A673 (cell line): ENCODE measurements at regions not wholly inside any gene's neighbourhood (a gene's known extent, or its start where the extent isn't known, plus 50 kb on each side); places are given as distances from the start of the nearest gene placed in this dataset.

Source experiments
- BruUV-seq: library from RNA; stranded (reverse); fragments of 400-500 nt; replicated peaks from 2 replicates; lab custom pipeline; 2021; lab: Mats Ljungman, UMichigan
- CTCF ChIA-PET: fragments of 300-600 bp; sonication (Branson Sonifier 250); formaldehyde crosslinking; loops from one replicate; lab custom pipeline; 2022; ENCODE audit warnings: antibody characterized with exemption; lab: Charles Lee
- POLR2A ChIA-PET: fragments of 300-600 bp; sonication (Branson Sonifier 250); formaldehyde crosslinking; loops from one replicate; lab custom pipeline; 2022; ENCODE audit warnings: antibody characterized with exemption; ENCODE audit not compliant: low non-redundant PET; lab: Charles Lee
- DNase-seq: peaks from one replicate; pipeline ENCODE4 v3.0.0-alpha.2; 2015; ENCODE audit warnings: low spot score
- H3K27ac ChIP-seq: fragments of 200-600 bp; sonication (generic); 2 replicates; pipeline ENCODE4 v1.5.1; 2016; ENCODE audit warnings: mixed run types, low read depth, mild to moderate bottlenecking, mixed read lengths, antibody characterized with exemption, low read length; ENCODE audit not compliant: poor library complexity, severe bottlenecking
- H3K27me3 ChIP-seq: fragments of 200-600 bp; sonication (generic); replicated peaks from 2 replicates; pipeline ENCODE4 v1.6.1; 2017; ENCODE audit warnings: mixed run types, low read depth, mild to moderate bottlenecking, mixed read lengths, antibody characterized with exemption, low read length; ENCODE audit not compliant: insufficient read depth, poor library complexity
- H3K36me3 ChIP-seq: fragments of 200-600 bp; sonication (generic); 2 replicates; pipeline ENCODE4 v1.6.1; 2016; ENCODE audit warnings: mixed run types, mild to moderate bottlenecking, mixed read lengths, antibody characterized with exemption, low read length; ENCODE audit not compliant: insufficient read depth, poor library complexity, severe bottlenecking
- H3K4me1 ChIP-seq: fragments of 200-600 bp; sonication (generic); 2 replicates; pipeline ENCODE4 v1.6.1; 2017; ENCODE audit warnings: mixed run types, mild to moderate bottlenecking, mixed read lengths, antibody characterized with exemption, low read length; ENCODE audit not compliant: insufficient read depth, poor library complexity, severe bottlenecking
- H3K4me3 ChIP-seq: fragments of 200-600 bp; sonication (generic); 2 replicates; pipeline ENCODE4 v1.5.1; 2016; ENCODE audit warnings: low read depth, mixed run types, mild to moderate bottlenecking, mixed read lengths, low read length; ENCODE audit not compliant: poor library complexity, severe bottlenecking
- H3K9me3 ChIP-seq: fragments of 200-600 bp; sonication (generic); 2 replicates; pipeline ENCODE4 v1.6.1; 2016; ENCODE audit warnings: mixed run types, low read depth, mild to moderate bottlenecking, mixed read lengths, antibody characterized with exemption, low read length; ENCODE audit not compliant: poor library complexity, severe bottlenecking
- EZH2 ChIP-seq: fragments of 200-600 bp; sonication (generic); IDR thresholded peaks from 2 replicates; pipeline ENCODE4 v1.6.1; 2017; ENCODE audit warnings: borderline replicate concordance, low read depth, mild to moderate bottlenecking, mixed read lengths, antibody characterized with exemption, low read length; ENCODE audit not compliant: poor library complexity, severe bottlenecking
- intact Hi-C: fragments of 100-400 bp; cut with micrococcal nuclease; formaldehyde crosslinking; loops from one replicate; pipeline ENCODE4 v1.10.0; 2022; ENCODE audit not compliant: unreplicated experiment
- TF ChIP-seq, protein P1 (sequence below): fragments of 300-800, 200-600 bp; sonication (generic); conservative IDR thresholded peaks from 2 replicates; pipeline ENCODE4 v1.5.1; 2017; ENCODE audit warnings: low read depth, mild to moderate bottlenecking, antibody characterized with exemption, low read length, moderate library complexity, mixed read lengths

DNA sequence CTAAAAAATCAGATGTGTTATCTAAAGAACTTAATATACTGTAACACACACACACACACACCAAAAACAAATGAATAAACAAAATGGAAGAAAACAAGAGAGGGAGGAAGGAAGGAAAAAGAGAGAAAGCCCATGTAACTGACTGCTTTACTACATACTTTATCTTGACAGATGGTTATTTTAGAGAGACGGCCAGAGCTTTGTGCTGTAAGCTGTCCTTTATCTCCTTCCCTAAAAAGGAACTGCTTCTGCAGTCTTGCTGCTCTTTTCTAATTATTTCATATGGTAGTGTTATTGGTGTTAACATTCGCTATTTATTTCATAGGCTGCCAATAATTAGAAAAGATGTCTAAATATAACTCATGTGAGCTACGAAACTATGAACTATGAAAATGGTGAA is 1384.6 kb downstream of the MRPL39 start:
- TF ChIP-seq EZH2, result no peak
- TF ChIP-seq, protein P1, sequence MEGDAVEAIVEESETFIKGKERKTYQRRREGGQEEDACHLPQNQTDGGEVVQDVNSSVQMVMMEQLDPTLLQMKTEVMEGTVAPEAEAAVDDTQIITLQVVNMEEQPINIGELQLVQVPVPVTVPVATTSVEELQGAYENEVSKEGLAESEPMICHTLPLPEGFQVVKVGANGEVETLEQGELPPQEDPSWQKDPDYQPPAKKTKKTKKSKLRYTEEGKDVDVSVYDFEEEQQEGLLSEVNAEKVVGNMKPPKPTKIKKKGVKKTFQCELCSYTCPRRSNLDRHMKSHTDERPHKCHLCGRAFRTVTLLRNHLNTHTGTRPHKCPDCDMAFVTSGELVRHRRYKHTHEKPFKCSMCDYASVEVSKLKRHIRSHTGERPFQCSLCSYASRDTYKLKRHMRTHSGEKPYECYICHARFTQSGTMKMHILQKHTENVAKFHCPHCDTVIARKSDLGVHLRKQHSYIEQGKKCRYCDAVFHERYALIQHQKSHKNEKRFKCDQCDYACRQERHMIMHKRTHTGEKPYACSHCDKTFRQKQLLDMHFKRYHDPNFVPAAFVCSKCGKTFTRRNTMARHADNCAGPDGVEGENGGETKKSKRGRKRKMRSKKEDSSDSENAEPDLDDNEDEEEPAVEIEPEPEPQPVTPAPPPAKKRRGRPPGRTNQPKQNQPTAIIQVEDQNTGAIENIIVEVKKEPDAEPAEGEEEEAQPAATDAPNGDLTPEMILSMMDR, result no peak

DNA sequence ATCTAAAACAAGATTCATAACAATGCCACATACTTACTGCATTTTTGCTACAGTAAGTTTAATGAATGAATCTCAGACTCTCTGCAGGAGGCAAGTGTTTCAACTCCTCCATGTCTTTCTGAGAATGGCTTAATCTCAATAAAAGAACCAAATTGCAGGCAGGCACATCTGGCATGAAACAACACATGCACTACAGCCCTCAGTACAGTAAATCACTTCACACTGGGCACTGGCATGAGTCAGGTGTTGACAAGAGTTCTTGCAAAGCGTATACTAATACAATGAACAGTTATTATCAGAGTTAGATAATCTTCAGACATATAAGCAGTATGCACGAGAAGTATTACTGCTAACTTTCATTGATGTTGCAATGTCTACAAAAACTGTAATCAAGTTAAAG is 1386.8 kb downstream of the MRPL39 start:
- no peak for TF ChIP-seq EZH2
- TF ChIP-seq, protein P1, result no peak
- POLR2A ChIA-PET, result no interaction called here
- CTCF ChIA-PET, result no interaction called here
- no peak for DNase-seq
- intact Hi-C loops, result no loop called here
- Histone ChIP-seq H3K4me3 (no peak overlapping the region), H3K36me3 (no peaks in the 10 kb centered on the region), H3K4me1 (no peaks in the 10 kb centered on the region), H3K27ac (no peak overlapping the region), H3K27me3 (no peaks in the 10 kb centered on the region), H3K9me3 (peaks cover 24% of the 10 kb centered on the region)
- BruUV-seq, result no TSS peak

More for the DNA sequence above, 1384.6 kb downstream of the MRPL39 start:
- H3K27ac ChIP-seq, result no peak overlapping the region
- intact Hi-C loops, result no loop called here
- BruUV-seq, result no TSS peak
- H3K36me3 ChIP-seq, result no peaks in the 10 kb centered on the region
- H3K9me3 ChIP-seq, result peaks cover 26% of the 10 kb centered on the region
- POLR2A ChIA-PET, result no interaction called here
- DNase-seq, result no peak
- no peak overlapping the region for H3K4me3 ChIP-seq
- H3K27me3 ChIP-seq, result no peaks in the 10 kb centered on the region
- CTCF ChIA-PET, result no interaction called here
- no peaks in the 10 kb centered on the region for H3K4me1 ChIP-seq

DNA sequence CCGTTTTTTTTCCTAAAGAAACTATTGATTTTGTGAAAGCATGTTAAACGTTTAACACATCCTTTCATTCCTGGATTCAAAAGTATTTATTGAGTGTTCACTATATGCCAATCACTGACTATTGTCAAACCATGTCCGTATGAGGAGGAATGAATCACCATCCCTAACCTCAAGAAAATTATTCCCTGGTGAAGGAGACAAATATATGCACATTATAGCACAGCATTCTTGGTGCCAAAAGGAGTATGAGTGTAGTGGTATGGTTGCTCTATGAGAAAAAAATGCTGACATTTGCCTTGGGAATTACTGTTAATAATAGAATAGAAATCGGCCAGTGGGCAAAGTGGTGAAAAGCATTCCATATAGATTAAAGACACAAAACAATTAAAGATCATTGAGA is 1390.1 kb downstream of the MRPL39 start:
- Histone ChIP-seq H3K27ac (no peak overlapping the region), H3K4me3 (no peak overlapping the region), H3K27me3 (no peaks in the 10 kb centered on the region), H3K9me3 (peaks cover 24% of the 10 kb centered on the region), H3K36me3 (no peaks in the 10 kb centered on the region), H3K4me1 (no peaks in the 10 kb centered on the region)
- BruUV-seq, result no TSS peak
- intact Hi-C loops, result no loop called here
- TF ChIP-seq, protein P1, result no peak
- TF ChIP-seq EZH2, result no peak
- POLR2A ChIA-PET, result no interaction called here
- DNase-seq, result no peak
- CTCF ChIA-PET, result no interaction called here
